ENCODE measurements at regions not wholly inside any gene's neighbourhood (a gene's known extent, or its start where the extent isn't known, plus 50 kb on each side); places are given as distances from the start of the nearest gene placed in this dataset.

GRCh38 chr13:27014406-27015359, 156.9 kb downstream of the USP12 start:
- DNase-seq (ENCODE audit: low read depth in 4 of 4, low spot score in 1 of 4), result no peak

GRCh38 chr13:27012482-27013197, 159.0 kb downstream of the USP12 start:
- no peak for DNase-seq (ENCODE audit: low read depth in 4 of 4, low spot score in 1 of 4)

GRCh38 chr13:27011661-27012060, 159.9 kb downstream of the USP12 start:
- no peak for DNase-seq (ENCODE audit: low read depth in 4 of 4, low spot score in 1 of 4)

- DNase-seq (ENCODE audit: low read depth in 4 of 4, low spot score in 1 of 4), result no peak
These were observed 162.9 kb downstream of the USP12 start for GRCh38 chr13:27008733-27009132.

- no peak for DNase-seq (ENCODE audit: low read depth in 4 of 4, low spot score in 1 of 4)
These were observed 164.4 kb downstream of the USP12 start for GRCh38 chr13:27007166-27007565.

- DNase-seq (ENCODE audit: low read depth in 4 of 4, low spot score in 1 of 4), result peak in 1 of 4 experiments; percentile 4
These were observed 165.0 kb downstream of the USP12 start for GRCh38 chr13:27006519-27007161.

- no peak for DNase-seq (ENCODE audit: low read depth in 4 of 4, low spot score in 1 of 4)
These were observed 165.6 kb downstream of the USP12 start for GRCh38 chr13:27005976-27006518.

GRCh38 chr13:27005556-27005955, 166.1 kb downstream of the USP12 start:
- no peak for DNase-seq (ENCODE audit: low read depth in 4 of 4, low spot score in 1 of 4)

GRCh38 chr13:27004866-27005265, 166.7 kb downstream of the USP12 start:
- no peak for DNase-seq (ENCODE audit: low read depth in 4 of 4, low spot score in 1 of 4)

GRCh38 chr13:27004326-27004725, 167.3 kb downstream of the USP12 start:
- no peak for DNase-seq (ENCODE audit: low read depth in 4 of 4, low spot score in 1 of 4)

- no peak for DNase-seq (ENCODE audit: low read depth in 4 of 4, low spot score in 1 of 4)
These were observed 169.9 kb downstream of the USP12 start for GRCh38 chr13:27001705-27002104.

GRCh38 chr13:27000686-27001085, 170.9 kb downstream of the USP12 start:
- no peak for DNase-seq (ENCODE audit: low read depth in 4 of 4, low spot score in 1 of 4)

- no peak for DNase-seq (ENCODE audit: low read depth in 4 of 4, low spot score in 1 of 4)
These were observed 172.1 kb downstream of the USP12 start for GRCh38 chr13:26999499-26999898.

GRCh38 chr13:26998292-26998691, 173.3 kb downstream of the USP12 start:
- DNase-seq (ENCODE audit: low read depth in 4 of 4, low spot score in 1 of 4), result no peak

- no peak for DNase-seq (ENCODE audit: low read depth in 4 of 4, low spot score in 1 of 4)
These were observed 174.5 kb downstream of the USP12 start for GRCh38 chr13:26996965-26997752.

- DNase-seq (ENCODE audit: low read depth in 4 of 4, low spot score in 1 of 4), result no peak
These were observed 176.5 kb downstream of the USP12 start for GRCh38 chr13:26995159-26995558.

GRCh38 chr13:26993780-26994179, 177.8 kb downstream of the USP12 start:
- no peak for DNase-seq (ENCODE audit: low read depth in 4 of 4, low spot score in 1 of 4)

GRCh38 chr13:26992951-26993719, 178.5 kb downstream of the USP12 start:
- no peak for DNase-seq (ENCODE audit: low read depth in 4 of 4, low spot score in 1 of 4)

- DNase-seq (ENCODE audit: low read depth in 4 of 4, low spot score in 1 of 4), result no peak
These were observed 180.0 kb downstream of the USP12 start for GRCh38 chr13:26991508-26992181.

All from stimulated activated CD4-positive, alpha-beta T cell treated with anti-CD3 and anti-CD28 coated beads, Interleukin-1b, Interleukin-23, amount 100 ng/mL, for 24 hours (primary cell).